HG03457 (cell line): ENCODE measurements at regions not wholly inside any gene's neighbourhood (a gene's known extent, or its start where the extent isn't known, plus 50 kb on each side); places are given as distances from the start of the nearest gene placed in this dataset.
"Not testable (repeated sequence)": the region's sequence is repeated elsewhere in the genome, so short reads cannot be mapped to it uniquely, and the experiment has no call there.

Experiments used
- ATAC-seq: cut with Tn5 transposase; IDR thresholded peaks from one replicate; pipeline ENCODE4 v1.9.1; 2021; ENCODE audit warnings: moderate number of reproducible peaks; ENCODE audit not compliant: unreplicated experiment

DNA sequence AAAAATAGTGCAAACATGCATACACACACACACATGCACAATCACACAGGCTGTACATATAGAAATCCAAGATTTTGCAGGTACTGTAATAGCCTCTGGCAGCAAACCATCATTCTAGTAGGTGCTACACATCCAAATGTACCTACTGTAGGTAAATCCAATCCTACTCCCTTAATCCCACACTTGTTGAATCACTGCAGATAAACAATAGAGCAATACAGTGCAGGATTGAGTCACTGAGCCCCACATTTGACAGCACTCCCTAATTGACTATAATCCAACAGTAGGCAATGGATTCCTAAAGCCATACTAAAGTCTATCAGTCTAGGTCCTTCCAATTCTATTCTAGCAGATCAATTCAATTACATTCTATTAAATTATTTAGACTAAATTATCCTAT is 1640.5 kb upstream of the CDH9 start:
- ATAC-seq = no peak

GRCh38 chr5:28666110-28666509 is 1627.7 kb upstream of the CDH9 start:
- ATAC-seq = no peak

DNA sequence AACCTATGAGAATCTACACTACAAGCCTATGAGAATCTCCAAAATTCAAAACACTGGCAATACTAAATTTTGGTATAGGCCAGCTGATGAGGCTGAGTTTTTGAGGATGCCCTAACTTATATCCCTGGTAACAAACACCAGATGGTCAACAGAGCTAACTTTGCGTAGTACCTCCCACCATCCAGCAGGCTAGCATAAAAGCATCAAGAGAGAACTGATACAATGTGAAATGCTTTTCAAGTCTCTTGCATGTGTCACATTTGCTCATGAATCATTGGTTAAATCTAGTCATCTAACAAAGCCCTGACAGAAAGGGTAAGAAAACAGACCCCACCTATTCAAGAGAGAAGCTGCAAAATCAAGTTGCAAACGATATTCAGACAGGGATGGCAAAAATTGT is 1609.7 kb upstream of the CDH9 start:
- ATAC-seq = no peak

GRCh38 chr5:28632607-28633006 is 1594.2 kb upstream of the CDH9 start:
- ATAC-seq = no peak

DNA sequence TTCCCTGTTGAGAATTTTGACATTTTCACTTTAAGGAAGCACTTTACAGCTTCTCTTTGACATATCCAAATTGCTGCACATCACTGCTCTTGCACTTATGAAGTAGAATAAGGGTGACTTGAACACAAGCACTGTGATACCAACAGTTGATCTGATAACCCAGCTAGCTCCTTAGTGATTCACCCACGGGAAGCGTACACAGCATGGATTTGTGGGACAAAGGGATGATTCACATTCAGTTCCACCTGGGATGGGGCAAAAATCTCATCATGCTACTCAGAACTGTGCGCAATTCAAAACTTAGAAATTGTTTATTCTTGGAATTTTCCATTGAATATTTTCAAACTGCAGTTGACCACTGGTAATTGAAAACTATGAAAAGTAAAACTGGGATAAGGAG is 1565.5 kb upstream of the CDH9 start:
- ATAC-seq = no peak

DNA sequence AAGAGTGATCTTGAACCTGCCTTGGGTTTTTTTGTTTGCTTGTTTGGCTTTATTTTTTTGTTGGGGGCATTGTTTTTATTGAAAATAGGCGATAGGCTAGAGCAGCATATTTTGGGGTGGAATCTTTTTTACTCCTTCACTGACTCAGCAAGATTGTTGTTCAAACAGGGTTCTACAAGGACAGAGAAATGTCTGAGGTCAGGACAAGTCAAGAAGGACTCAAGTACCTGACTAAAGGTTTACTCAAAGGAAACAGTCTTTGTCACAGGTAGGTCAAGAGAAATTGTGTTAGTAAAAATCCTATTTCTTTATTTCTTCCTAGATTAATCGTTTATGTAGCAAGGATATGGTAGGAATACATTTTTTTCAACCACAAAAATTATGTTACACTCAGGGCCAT is 1564.0 kb upstream of the CDH9 start:
- ATAC-seq = no peak

DNA sequence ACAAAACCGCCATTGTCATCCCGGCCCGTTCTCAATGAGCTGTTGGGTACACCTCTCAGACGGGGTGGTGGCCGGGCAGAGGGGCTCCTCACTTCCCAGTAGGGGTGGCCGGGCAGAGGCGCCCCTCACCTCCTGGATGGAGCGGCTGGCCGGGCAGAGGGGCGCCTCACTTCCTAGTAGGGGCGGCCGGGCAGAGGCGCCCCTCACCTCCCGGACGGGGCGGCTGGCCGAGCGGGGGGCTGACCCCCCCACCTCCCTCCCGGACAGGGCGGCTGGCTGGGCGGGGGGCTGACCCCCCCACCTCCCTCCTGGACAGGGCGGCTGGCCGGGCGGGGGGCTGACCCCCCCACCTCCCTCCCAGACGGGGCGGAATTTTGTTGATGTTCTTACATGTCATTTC is 1558.3 kb upstream of the CDH9 start:
- ATAC-seq = not testable (repeated sequence)

- ATAC-seq = no peak
These were observed 1542.2 kb upstream of the CDH9 start for GRCh38 chr5:28580616-28581015.

DNA sequence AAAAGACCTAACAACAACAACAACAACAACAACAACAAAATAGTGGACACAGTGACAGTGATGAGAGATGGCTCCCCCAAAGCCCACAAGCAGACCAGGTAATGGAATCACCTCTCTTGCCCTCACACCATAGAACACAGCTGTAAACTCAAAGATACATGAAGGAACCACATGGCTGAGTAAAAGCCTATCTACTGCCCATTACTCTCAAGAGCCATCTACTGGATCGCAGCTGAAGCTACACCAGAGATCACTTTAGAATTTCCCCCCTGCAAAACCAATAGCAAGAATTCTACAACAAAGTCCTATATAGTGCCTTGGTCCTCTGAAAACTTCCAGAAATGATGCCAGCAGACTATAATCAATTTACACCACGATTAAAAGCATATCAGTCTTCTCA is 1537.6 kb upstream of the CDH9 start:
- no peak for ATAC-seq

DNA sequence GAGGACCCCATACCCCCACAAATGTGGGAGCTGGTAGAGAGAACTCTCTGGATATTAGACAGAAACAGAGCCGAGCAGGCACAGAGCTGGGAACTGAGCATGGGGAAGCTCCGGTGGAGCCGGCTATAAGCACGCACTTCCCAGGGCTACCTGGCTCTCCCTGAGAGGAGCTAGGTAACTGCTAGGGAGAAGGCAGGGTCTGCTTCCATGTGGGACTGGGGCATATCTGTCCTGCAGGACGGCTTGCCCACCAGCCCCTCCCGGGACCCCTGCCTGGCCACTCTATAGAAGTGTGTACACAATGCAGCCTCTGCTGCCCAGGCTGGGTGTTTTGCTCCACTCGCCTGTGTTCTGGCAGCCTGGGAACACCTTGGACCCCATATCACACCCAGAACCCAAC is 1537.0 kb upstream of the CDH9 start:
- ATAC-seq = no peak

DNA sequence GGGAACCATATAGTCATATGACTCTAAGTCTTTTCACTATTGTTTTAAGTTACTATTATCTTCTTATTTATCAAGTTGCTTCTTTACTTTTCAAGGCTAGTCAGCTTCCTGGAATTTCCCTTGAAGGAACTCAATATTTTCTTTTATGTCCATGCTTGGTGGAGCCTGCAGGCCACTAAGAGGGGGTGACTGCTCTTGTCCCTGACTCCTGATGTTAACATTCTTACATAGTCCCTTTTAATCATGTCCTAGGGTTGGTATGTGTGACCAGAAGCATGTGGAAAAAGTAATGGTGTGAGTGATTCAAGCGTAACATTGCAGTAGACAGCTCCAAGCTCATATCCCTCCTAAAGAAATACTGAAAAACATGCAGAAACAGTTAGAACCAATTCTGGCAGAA is 1536.2 kb upstream of the CDH9 start:
- ATAC-seq = no peak

- ATAC-seq = no peak
These were observed 1528.7 kb upstream of the CDH9 start for GRCh38 chr5:28567048-28567447.

DNA sequence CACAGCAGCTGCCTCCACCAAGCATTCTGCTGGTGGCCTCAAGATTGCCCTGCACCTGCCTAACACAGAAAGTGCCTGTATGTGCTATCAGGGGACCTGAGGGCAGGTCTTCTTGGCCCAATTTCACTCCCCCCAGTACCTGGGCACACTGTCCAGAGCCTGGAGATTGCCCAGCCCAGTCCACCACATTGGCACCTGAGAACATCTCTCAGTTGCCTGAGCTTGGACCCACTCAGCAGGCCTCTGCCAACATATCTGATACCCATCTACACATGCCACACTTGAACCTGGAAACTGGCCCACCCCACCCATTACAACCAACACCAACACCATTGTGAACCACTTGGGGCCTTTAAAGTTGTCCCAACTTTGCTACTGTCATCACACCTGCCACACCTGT is 1523.1 kb upstream of the CDH9 start:
- ATAC-seq = no peak

- no peak for ATAC-seq
These were observed 1519.8 kb upstream of the CDH9 start for GRCh38 chr5:28558196-28558595.

- no peak for ATAC-seq
These were observed 1518.7 kb upstream of the CDH9 start for GRCh38 chr5:28557114-28557513.

- ATAC-seq = no peak
These were observed 1511.2 kb upstream of the CDH9 start for GRCh38 chr5:28549588-28549987.

DNA sequence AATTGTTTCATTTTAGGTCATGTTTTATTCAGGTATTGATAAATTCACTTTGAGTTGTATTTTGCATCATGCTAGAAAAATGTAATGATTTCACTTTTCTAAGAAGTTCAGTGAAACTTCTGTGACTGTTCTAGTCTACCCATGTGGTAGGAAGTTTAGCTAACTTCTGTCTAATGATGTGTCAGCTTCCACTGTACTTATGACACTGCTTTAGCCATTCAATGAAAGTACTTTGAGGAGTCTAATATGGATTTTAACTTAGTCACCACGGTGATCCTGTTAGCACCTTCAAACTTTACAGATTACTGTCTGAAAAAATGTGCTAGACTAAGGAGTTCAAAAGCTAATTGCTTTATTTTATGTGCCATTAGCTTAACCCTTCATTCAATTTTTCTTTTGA is 1510.5 kb upstream of the CDH9 start:
- ATAC-seq = no peak

DNA sequence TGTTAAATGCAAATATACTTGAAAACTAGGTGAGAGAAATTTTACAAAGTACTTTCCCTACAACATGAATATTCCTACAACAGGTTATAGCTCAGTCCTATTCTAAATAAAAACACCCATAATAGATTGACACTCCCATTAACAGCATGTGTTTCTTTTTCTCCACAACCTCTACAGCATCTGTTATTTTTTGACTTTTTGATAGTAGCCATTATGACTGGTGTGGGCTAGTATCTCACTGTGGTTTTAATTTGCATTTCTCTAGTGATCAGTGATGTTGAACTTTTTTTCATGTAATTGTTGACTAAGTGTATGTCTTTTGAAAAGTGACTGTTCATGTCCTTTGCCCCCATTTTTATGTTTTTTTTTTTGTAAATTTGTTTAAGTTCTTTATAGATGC is 1506.1 kb upstream of the CDH9 start:
- ATAC-seq = no peak

DNA sequence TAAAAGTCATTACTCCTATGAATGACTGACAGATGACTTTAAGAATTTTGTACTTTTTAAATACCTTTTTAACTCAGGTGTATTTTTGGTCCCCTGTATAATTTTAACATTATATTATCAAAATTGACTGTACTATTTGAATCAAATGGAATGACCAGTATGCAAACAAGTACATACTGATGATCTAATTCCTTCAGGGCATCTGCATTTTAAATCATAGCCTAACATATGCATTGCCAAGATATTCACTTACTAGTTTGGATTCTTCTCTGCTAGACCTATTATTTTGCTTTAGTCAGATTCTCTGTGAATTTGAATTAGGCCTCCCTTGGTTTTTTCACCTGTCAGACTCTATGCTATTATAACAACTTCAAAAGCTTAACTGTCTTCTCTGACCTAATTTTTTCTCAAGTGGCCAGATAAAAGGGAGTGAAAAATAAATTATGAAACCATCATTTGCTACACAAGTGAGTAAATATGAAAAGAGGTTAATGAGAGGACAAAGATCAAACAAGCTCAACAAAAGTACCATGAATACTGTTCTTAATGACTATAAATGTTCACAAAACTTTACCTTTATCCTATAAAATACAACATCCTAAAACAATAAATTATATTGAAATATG is 1505.2 kb upstream of the CDH9 start:
- no peak for ATAC-seq

- no peak for ATAC-seq
These were observed 1504.6 kb upstream of the CDH9 start for GRCh38 chr5:28542987-28543386.

GRCh38 chr5:28523888-28524635 is 1485.7 kb upstream of the CDH9 start:
- no peak for ATAC-seq

GRCh38 chr5:28523416-28523815 is 1485.0 kb upstream of the CDH9 start:
- ATAC-seq = no peak

DNA sequence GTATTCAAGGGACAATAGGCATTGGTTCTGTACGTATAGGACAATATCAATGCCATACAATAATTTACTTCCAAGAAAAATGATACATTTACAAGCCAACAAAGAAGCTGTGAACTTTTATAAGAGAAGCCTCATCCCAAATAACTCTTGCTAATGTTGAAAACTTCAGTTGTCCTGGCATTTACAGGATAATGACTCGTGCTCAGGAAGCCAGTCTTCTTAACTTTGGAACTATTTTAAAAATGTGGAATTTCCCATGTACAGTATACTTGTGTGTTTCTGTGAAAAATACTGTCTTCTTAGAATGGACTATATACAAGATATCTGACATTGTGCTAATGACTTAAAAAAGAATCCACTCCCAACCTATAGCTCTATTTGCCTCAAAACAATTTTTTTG is 1479.3 kb upstream of the CDH9 start:
- no peak for ATAC-seq
